WI38 (cell line): ENCODE measurements at regions not wholly inside any gene's neighbourhood (a gene's known extent, or its start where the extent isn't known, plus 50 kb on each side); places are given as distances from the start of the nearest gene placed in this dataset.
"Not testable (repeated sequence)": the region's sequence is repeated elsewhere in the genome, so short reads cannot be mapped to it uniquely, and the experiment has no call there.

ENCODE experiments used
- H3K4me3 ChIP-seq: 2 replicates; pipeline ENCODE4 v1.5.1; 2011; ENCODE audit warnings: low read depth, mild to moderate bottlenecking, control low read depth, low read length
- TF ChIP-seq, protein P1 (sequence below): IDR thresholded peaks from 2 replicates; pipeline ENCODE4 v1.5.1; 2012; ENCODE audit warnings: low read depth, mild to moderate bottlenecking, control low read depth, low read length

DNA sequence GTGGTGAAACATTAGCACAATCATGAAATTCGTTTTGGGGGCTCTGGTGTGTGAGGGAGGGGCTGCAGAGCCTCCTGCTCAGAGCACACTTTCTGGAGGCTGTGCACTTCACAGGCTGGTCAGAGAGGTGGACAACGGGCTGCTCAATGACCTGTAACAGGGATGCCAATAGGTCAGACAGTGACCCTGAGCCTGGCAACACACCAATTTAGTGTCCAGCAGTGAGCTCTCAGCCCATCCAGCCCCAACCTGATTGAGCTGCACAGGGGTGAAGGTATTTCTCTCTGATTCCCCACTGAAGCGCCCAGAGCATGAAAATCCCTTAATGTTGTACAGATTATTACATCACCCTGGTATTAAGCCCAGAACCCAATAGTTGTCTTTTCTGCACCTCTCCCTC is 191.3 kb upstream of the ZNF32 start:
- H3K4me3 ChIP-seq = no peak overlapping the region
- TF ChIP-seq, protein P1, sequence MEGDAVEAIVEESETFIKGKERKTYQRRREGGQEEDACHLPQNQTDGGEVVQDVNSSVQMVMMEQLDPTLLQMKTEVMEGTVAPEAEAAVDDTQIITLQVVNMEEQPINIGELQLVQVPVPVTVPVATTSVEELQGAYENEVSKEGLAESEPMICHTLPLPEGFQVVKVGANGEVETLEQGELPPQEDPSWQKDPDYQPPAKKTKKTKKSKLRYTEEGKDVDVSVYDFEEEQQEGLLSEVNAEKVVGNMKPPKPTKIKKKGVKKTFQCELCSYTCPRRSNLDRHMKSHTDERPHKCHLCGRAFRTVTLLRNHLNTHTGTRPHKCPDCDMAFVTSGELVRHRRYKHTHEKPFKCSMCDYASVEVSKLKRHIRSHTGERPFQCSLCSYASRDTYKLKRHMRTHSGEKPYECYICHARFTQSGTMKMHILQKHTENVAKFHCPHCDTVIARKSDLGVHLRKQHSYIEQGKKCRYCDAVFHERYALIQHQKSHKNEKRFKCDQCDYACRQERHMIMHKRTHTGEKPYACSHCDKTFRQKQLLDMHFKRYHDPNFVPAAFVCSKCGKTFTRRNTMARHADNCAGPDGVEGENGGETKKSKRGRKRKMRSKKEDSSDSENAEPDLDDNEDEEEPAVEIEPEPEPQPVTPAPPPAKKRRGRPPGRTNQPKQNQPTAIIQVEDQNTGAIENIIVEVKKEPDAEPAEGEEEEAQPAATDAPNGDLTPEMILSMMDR = no peak

DNA sequence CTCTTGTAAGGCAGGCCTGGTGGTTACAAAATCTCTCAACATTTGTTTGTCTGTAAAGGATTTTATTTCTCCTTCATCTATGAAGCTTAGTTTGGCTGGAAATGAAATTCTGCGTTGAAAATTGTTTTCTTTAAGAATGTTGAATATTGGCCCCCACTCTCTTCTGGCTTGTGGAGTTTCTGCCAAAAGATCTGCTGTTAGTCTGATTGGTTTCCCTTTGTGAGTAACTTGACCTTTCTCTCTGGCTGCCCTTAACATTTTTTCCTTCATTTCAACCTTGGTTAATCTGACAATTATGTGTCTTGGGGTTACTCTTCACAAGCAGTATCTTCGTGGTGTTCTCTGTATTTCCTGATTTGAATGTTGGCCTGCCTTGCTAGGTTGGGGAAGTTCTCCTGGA is 186.1 kb upstream of the ZNF32 start:
- H3K4me3 ChIP-seq = not testable (repeated sequence)

DNA sequence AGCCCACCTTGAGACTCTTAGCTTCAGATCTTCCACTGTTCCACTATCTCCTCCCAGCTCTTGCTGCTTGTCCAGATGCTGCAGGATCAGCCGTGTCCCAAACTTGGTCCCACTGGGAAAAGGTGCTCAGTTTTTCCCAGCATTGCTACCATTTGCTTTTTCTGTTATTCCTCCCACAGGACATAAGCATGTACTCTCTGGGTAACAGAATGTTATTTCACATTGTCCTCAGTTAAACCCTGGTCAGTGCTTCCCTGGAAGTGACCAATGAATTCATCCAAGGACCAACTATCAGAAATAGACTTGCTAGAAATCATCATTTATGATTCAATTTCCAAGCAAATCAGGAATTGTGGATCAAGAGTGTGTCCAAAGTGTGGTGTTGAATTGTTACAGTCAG is 179.2 kb upstream of the ZNF32 start:
- H3K4me3 ChIP-seq = no peak overlapping the region
- TF ChIP-seq, protein P1 = no peak

GRCh38 chr10:43825984-43826383 is 177.3 kb upstream of the ZNF32 start:
- TF ChIP-seq, protein P1 = no peak
- no peak overlapping the region for H3K4me3 ChIP-seq

- TF ChIP-seq, protein P1 = no peak
- H3K4me3 ChIP-seq = no peak overlapping the region
Measured at GRCh38 chr10:43825421-43825820, 176.7 kb upstream of the ZNF32 start.

- H3K4me3 ChIP-seq = no peak overlapping the region
- TF ChIP-seq, protein P1 = no peak
Measured at GRCh38 chr10:43824934-43825333, 176.3 kb upstream of the ZNF32 start.

- no peak overlapping the region for H3K4me3 ChIP-seq
- TF ChIP-seq, protein P1 = no peak
Measured at GRCh38 chr10:43822631-43823580, 174.2 kb upstream of the ZNF32 start.
